GM12878 (cell line): ENCODE measurements at regions not wholly inside any gene's neighbourhood (a gene's known extent, or its start where the extent isn't known, plus 50 kb on each side); places are given as distances from the start of the nearest gene placed in this dataset.

Experiments
- BACH1 ChIP-seq: fragments of 450-650 bp; IDR thresholded peaks from 2 replicates; pipeline ENCODE4 v1.6.1; 2017; ENCODE audit warnings: mild to moderate bottlenecking, borderline replicate concordance
- CREB1 ChIP-seq: IDR thresholded peaks from 2 replicates; pipeline ENCODE4 v1.6.1; 2012; ENCODE audit warnings: low read depth, mild to moderate bottlenecking, inconsistent platforms
- DPF2 ChIP-seq: fragments of 450-650 bp; IDR thresholded peaks from 2 replicates; pipeline ENCODE4 v1.6.1; 2017; ENCODE audit warnings: mild to moderate bottlenecking
- HCFC1 ChIP-seq: fragments of 150-350 bp; IDR thresholded peaks from 2 replicates; pipeline ENCODE4 v1.6.1; 2014; ENCODE audit warnings: low read length
- KDM1A ChIP-seq: fragments of 200-600 bp; sonication (generic); IDR thresholded peaks from 2 replicates; pipeline ENCODE4 v1.6.1; 2016; ENCODE audit warnings: borderline replicate concordance
- MEF2B ChIP-seq: fragments of 450-650 bp; IDR thresholded peaks from 2 replicates; pipeline ENCODE4 v1.6.1; 2018; ENCODE audit warnings: mild to moderate bottlenecking, moderate library complexity; ENCODE audit not compliant: partially characterized antibody, poor library complexity, severe bottlenecking
- NR2C2 ChIP-seq: IDR thresholded peaks from 2 replicates; pipeline ENCODE4 v1.6.1; 2011; ENCODE audit warnings: borderline replicate concordance, low read depth; ENCODE audit not compliant: control insufficient read depth, insufficient read length
- RCOR1 ChIP-seq: conservative IDR thresholded peaks from 2 replicates; pipeline ENCODE4 v1.6.1; 2012; ENCODE audit warnings: low read depth, low read length, improper control_type of control experiment
- SPI1 ChIP-seq: IDR thresholded peaks from 2 replicates; pipeline ENCODE4 v1.6.1; 2011; ENCODE audit warnings: low read depth, mild to moderate bottlenecking, low read length, moderate library complexity, borderline replicate concordance; ENCODE audit not compliant: insufficient read depth
- SREBF1 ChIP-seq: IDR thresholded peaks from 2 replicates; pipeline ENCODE4 v1.6.1; 2012; ENCODE audit warnings: mild to moderate bottlenecking, low read length
- SUPT20H ChIP-seq: IDR thresholded peaks from 2 replicates; pipeline ENCODE4 v1.6.1; 2011; ENCODE audit warnings: low read depth, mild to moderate bottlenecking, low read length, moderate library complexity, borderline replicate concordance; ENCODE audit not compliant: control insufficient read depth
- TF ChIP-seq, protein P1 (sequence below): fragments of 450-650 bp; IDR thresholded peaks from 2 replicates; pipeline ENCODE4 v1.6.1; 2018; ENCODE audit warnings: borderline replicate concordance, mild to moderate bottlenecking; ENCODE audit not compliant: partially characterized antibody
- TF ChIP-seq, protein P2 (sequence below): fragments of 450-650 bp; IDR thresholded peaks from 2 replicates; pipeline ENCODE4 v1.6.1; 2017; ENCODE audit warnings: low read depth, mild to moderate bottlenecking, moderate library complexity
- TF ChIP-seq, protein P3 (sequence below): fragments of 450-650 bp; formaldehyde crosslinking; IDR thresholded peaks from 2 replicates; pipeline ENCODE4 v1.5.0; 2022; ENCODE audit warnings: mild to moderate bottlenecking, missing genetic modification characterization
- TF ChIP-seq, protein P4 (sequence below): fragments of 450-650 bp; IDR thresholded peaks from 2 replicates; pipeline ENCODE4 v1.6.1; 2018; ENCODE audit warnings: mild to moderate bottlenecking, low read depth, moderate library complexity; ENCODE audit not compliant: partially characterized antibody
- TF ChIP-seq, protein P5 (sequence below): fragments of 450-650 bp; IDR thresholded peaks from 2 replicates; pipeline ENCODE4 v1.6.1; 2017; ENCODE audit warnings: mild to moderate bottlenecking, low read depth, inconsistent platforms; ENCODE audit not compliant: poor library complexity, severe bottlenecking

DNA sequence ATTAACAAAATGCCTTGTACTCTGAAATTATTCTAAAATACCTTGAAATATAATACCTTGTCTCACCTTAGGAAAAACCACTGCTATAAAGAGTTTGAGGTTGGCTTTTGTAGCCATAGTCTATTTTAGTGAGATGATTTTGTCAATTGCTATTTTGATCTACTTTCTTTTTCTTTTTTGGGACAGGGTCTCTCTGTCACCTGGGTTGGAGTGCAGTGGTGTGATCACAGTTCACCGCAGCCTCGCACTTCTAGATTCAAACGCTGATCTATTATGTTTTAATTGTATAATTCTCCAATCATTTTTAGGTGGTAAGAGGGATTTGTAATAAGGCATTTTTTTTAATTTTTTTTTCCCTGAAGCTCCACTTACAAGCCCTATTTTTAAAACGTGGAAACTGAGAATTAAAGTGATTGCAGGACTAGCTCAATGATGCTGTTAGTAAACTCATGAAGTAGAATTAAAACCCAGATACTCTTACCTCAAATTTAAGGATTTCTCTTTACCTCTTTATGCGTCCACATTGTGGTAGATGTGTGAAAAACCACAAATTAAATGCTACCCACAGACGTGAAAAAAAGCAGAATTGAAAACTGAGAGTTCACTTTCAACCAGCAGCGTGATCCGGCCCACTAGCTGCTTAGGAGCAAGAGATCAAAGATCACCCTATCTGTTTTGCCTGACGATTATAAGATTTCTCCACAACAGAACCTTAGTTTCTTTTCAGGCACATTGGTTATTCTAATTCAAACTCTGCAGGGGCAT, 384.2 kb downstream of the CGGBP1 start (continued):
- TF ChIP-seq, protein P1, sequence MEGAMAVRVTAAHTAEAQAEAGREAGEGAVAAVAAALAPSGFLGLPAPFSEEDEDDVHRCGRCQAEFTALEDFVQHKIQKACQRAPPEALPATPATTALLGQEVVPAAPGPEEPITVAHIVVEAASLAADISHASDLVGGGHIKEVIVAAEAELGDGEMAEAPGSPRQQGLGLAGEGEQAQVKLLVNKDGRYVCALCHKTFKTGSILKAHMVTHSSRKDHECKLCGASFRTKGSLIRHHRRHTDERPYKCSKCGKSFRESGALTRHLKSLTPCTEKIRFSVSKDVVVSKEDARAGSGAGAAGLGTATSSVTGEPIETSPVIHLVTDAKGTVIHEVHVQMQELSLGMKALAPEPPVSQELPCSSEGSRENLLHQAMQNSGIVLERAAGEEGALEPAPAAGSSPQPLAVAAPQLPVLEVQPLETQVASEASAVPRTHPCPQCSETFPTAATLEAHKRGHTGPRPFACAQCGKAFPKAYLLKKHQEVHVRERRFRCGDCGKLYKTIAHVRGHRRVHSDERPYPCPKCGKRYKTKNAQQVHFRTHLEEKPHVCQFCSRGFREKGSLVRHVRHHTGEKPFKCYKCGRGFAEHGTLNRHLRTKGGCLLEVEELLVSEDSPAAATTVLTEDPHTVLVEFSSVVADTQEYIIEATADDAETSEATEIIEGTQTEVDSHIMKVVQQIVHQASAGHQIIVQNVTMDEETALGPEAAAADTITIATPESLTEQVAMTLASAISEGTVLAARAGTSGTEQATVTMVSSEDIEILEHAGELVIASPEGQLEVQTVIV, result no peak
- TF ChIP-seq, protein P2, sequence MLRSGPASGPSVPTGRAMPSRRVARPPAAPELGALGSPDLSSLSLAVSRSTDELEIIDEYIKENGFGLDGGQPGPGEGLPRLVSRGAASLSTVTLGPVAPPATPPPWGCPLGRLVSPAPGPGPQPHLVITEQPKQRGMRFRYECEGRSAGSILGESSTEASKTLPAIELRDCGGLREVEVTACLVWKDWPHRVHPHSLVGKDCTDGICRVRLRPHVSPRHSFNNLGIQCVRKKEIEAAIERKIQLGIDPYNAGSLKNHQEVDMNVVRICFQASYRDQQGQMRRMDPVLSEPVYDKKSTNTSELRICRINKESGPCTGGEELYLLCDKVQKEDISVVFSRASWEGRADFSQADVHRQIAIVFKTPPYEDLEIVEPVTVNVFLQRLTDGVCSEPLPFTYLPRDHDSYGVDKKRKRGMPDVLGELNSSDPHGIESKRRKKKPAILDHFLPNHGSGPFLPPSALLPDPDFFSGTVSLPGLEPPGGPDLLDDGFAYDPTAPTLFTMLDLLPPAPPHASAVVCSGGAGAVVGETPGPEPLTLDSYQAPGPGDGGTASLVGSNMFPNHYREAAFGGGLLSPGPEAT, result peak; percentile 87
- TF ChIP-seq, protein P3, sequence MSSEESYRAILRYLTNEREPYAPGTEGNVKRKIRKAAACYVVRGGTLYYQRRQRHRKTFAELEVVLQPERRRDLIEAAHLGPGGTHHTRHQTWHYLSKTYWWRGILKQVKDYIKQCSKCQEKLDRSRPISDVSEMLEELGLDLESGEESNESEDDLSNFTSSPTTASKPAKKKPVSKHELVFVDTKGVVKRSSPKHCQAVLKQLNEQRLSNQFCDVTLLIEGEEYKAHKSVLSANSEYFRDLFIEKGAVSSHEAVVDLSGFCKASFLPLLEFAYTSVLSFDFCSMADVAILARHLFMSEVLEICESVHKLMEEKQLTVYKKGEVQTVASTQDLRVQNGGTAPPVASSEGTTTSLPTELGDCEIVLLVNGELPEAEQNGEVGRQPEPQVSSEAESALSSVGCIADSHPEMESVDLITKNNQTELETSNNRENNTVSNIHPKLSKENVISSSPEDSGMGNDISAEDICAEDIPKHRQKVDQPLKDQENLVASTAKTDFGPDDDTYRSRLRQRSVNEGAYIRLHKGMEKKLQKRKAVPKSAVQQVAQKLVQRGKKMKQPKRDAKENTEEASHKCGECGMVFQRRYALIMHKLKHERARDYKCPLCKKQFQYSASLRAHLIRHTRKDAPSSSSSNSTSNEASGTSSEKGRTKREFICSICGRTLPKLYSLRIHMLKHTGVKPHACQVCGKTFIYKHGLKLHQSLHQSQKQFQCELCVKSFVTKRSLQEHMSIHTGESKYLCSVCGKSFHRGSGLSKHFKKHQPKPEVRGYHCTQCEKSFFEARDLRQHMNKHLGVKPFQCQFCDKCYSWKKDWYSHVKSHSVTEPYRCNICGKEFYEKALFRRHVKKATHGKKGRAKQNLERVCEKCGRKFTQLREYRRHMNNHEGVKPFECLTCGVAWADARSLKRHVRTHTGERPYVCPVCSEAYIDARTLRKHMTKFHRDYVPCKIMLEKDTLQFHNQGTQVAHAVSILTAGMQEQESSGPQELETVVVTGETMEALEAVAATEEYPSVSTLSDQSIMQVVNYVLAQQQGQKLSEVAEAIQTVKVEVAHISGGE (CRISPR knock-in tag), result no peak
- TF ChIP-seq, protein P4, sequence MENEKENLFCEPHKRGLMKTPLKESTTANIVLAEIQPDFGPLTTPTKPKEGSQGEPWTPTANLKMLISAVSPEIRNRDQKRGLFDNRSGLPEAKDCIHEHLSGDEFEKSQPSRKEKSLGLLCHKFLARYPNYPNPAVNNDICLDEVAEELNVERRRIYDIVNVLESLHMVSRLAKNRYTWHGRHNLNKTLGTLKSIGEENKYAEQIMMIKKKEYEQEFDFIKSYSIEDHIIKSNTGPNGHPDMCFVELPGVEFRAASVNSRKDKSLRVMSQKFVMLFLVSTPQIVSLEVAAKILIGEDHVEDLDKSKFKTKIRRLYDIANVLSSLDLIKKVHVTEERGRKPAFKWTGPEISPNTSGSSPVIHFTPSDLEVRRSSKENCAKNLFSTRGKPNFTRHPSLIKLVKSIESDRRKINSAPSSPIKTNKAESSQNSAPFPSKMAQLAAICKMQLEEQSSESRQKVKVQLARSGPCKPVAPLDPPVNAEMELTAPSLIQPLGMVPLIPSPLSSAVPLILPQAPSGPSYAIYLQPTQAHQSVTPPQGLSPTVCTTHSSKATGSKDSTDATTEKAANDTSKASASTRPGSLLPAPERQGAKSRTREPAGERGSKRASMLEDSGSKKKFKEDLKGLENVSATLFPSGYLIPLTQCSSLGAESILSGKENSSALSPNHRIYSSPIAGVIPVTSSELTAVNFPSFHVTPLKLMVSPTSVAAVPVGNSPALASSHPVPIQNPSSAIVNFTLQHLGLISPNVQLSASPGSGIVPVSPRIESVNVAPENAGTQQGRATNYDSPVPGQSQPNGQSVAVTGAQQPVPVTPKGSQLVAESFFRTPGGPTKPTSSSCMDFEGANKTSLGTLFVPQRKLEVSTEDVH, result no peak
- TF ChIP-seq RCOR1, result peak; percentile 91; the same call in 1 of the 2 replicates
- TF ChIP-seq, protein P5, sequence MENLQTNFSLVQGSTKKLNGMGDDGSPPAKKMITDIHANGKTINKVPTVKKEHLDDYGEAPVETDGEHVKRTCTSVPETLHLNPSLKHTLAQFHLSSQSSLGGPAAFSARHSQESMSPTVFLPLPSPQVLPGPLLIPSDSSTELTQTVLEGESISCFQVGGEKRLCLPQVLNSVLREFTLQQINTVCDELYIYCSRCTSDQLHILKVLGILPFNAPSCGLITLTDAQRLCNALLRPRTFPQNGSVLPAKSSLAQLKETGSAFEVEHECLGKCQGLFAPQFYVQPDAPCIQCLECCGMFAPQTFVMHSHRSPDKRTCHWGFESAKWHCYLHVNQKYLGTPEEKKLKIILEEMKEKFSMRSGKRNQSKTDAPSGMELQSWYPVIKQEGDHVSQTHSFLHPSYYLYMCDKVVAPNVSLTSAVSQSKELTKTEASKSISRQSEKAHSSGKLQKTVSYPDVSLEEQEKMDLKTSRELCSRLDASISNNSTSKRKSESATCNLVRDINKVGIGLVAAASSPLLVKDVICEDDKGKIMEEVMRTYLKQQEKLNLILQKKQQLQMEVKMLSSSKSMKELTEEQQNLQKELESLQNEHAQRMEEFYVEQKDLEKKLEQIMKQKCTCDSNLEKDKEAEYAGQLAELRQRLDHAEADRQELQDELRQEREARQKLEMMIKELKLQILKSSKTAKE, result peak; percentile 88
- TF ChIP-seq SREBF1, result no peak
- TF ChIP-seq DPF2, result peak; percentile 97
- peak; percentile 98 for TF ChIP-seq SPI1
- TF ChIP-seq MEF2B, result peak; percentile 88
- no peak for TF ChIP-seq KDM1A
- TF ChIP-seq BACH1, result peak; percentile 96
- TF ChIP-seq CREB1, result peak; percentile 23; the same call in 1 of the 2 replicates
- TF ChIP-seq NR2C2, result no peak
- TF ChIP-seq HCFC1, result no peak
- no peak for TF ChIP-seq SUPT20H
